ENCODE measurements at regions not wholly inside any gene's neighbourhood (a gene's known extent, or its start where the extent isn't known, plus 50 kb on each side); places are given as distances from the start of the nearest gene placed in this dataset.
A peak's percentile ranks its signal among the peaks of the same experiment; 100 is the strongest.

DNA sequence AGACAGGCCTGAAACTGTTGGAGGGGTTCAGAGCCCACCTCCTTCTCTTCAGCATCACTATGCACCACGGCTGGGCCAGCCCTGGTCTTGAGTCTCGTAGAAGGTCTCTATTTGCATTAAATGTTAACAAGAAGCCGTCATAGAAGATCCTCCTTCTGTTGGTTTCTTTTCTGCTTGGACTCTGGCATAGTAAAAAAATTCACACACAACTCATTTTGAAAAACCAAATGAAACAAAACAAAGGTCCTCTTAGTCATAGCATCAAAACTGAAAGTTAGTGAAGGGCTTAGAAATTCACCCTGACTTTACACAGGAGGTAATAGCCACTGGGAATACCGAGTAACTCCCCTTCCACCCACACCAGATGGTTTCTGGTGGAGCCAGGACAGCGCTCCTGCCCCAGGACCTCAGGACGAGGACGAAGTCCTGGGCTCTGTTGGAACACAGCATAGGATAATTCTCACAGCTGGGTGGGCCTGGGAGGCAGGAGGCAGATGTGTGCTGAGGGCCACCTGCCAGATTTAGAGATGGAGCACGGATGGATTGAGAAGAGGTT is 248.4 kb upstream of the KLF6 start:
- Histone ChIP-seq H3K4me3 (ENCODE audit: low read depth, low read length) (no peak overlapping the region), H3K36me3 (no peaks in the 10 kb centered on the region), H3K4me1 (no peaks in the 10 kb centered on the region), H3K9me3 (no peaks in the 10 kb centered on the region), H3K27me3 (no peaks in the 10 kb centered on the region)
- no peak for DNase-seq
- TF ChIP-seq, protein P1, sequence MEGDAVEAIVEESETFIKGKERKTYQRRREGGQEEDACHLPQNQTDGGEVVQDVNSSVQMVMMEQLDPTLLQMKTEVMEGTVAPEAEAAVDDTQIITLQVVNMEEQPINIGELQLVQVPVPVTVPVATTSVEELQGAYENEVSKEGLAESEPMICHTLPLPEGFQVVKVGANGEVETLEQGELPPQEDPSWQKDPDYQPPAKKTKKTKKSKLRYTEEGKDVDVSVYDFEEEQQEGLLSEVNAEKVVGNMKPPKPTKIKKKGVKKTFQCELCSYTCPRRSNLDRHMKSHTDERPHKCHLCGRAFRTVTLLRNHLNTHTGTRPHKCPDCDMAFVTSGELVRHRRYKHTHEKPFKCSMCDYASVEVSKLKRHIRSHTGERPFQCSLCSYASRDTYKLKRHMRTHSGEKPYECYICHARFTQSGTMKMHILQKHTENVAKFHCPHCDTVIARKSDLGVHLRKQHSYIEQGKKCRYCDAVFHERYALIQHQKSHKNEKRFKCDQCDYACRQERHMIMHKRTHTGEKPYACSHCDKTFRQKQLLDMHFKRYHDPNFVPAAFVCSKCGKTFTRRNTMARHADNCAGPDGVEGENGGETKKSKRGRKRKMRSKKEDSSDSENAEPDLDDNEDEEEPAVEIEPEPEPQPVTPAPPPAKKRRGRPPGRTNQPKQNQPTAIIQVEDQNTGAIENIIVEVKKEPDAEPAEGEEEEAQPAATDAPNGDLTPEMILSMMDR (IDR thresholded peaks at IDR 0.05; ENCODE audit: low read depth, low read length): no peak

DNA sequence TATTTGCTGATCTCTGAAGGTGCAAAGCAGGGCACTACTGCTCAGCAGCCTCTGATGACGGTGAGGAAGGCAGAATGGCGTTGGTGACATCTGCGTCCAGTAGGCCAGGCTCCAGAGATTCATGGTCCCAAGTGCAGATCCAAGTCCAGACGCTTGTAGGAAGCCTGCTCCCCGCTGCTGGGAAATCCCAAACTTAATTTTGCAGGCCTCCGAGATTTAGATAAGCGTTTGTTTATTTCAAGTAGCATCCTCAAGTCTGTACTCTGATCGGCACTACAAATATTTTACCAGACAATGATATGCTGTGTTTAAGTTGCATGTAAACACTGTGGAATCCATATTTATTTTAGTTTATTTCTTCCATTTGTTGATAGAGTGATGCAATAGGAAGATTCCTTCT is 244.9 kb upstream of the KLF6 start:
- Histone ChIP-seq H3K9me3 (no peaks in the 10 kb centered on the region), H3K4me3 (ENCODE audit: low read depth, low read length) (no peak overlapping the region), H3K4me1 (no peaks in the 10 kb centered on the region), H3K27me3 (no peaks in the 10 kb centered on the region), H3K36me3 (no peaks in the 10 kb centered on the region)
- DNase-seq: peak; percentile 49
- TF ChIP-seq, protein P1 (IDR thresholded peaks at IDR 0.05; ENCODE audit: low read depth, low read length): no peak

DNA sequence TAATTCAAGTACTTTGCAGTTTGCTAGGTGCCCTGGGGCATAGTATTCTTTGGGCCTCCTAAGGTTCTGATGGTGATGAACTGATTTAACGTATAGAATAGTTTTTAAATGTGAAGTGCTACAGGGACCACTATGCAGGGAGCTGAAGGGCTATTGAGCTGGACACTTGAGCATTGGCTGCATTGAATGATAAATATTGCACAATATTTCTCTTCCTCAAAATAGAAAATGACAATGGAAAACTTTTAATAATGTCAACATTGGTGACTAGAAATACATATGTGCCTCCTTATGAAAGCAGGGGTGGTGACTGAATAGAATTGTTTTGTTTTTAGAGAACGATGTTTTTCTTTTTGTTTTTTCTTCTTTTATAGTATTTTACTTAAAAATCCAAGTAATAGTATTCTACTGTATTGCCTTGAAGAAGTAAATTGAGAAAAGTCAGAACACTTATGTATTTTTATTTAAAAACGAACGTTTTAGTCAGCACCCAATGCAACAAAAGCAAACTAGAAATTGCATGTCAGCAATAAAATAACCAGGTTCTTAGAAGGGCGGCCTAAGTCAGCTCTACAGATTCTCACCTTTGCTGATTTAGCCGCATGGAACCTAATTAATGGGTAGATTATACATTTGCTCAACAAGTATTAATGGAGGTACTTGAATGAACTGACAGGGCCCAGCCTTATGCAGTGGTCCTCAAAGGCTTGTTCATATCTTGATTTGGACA is 244.0 kb upstream of the KLF6 start:
- TF ChIP-seq, protein P1 (IDR thresholded peaks at IDR 0.05; ENCODE audit: low read depth, low read length): no peak
- Histone ChIP-seq H3K9me3 (no peaks in the 10 kb centered on the region), H3K4me1 (peaks cover 1% of the 10 kb centered on the region; the same call in 1 of the 2 replicates), H3K36me3 (no peaks in the 10 kb centered on the region), H3K27me3 (no peaks in the 10 kb centered on the region), H3K4me3 (ENCODE audit: low read depth, low read length) (no peak overlapping the region)
- no peak for DNase-seq

DNA sequence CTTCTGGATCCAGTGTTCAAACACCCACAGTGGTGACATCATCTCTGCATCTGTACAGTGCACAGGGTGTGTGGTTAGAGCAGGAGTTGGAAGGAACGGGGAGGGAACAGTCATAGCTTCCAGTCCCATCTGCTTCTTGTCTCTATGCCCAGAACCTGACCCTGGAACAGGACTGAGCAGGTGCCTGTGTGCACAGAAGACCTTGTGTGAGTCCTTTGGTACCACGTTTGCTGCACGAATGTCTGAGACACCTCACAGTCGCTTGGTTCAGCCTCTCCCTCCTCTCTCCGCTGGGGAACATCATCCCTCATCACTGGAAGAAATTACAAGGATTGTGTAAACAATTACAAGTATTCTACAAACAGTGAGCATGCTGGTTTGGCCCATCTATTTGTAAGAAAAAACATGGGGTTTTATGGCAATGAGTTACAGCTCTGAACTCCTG is 243.0 kb upstream of the KLF6 start:
- Histone ChIP-seq H3K27me3 (no peaks in the 10 kb centered on the region), H3K36me3 (no peaks in the 10 kb centered on the region), H3K4me3 (ENCODE audit: low read depth, low read length) (no peak overlapping the region), H3K4me1 (peaks cover 3% of the 10 kb centered on the region; the same call in 1 of the 2 replicates), H3K9me3 (no peaks in the 10 kb centered on the region)
- no peak for DNase-seq
- TF ChIP-seq, protein P1 (IDR thresholded peaks at IDR 0.05; ENCODE audit: low read depth, low read length): no peak

DNA sequence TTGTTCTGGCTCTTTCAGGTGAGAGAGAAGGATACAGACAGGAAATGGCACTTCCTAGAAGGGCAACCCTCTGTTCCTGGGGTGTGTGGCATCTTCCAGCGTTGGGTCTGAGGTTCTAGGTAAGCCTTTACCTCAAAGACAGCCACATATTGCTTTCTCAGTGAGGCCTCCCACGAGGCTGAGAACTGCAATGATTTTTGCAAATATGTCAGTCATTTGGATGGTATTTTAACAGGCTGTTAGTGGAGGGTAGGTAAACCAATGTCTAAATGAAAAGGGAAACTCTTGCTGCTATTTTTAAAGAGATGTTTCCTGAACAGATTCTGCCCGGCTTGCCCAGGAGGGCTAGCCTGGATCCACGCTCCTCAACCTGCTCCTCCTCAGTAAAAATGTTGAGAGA is 240.3 kb upstream of the KLF6 start:
- no peak for DNase-seq
- Histone ChIP-seq H3K36me3 (no peaks in the 10 kb centered on the region), H3K4me1 (peaks cover 3% of the 10 kb centered on the region; the same call in 1 of the 2 replicates), H3K4me3 (ENCODE audit: low read depth, low read length) (no peak overlapping the region), H3K9me3 (no peaks in the 10 kb centered on the region), H3K27me3 (no peaks in the 10 kb centered on the region)
- TF ChIP-seq, protein P1 (IDR thresholded peaks at IDR 0.05; ENCODE audit: low read depth, low read length): no peak
